Ascending aorta (tissue), 2 donors: ENCODE measurements at regions not wholly inside any gene's neighbourhood (a gene's known extent, or its start where the extent isn't known, plus 50 kb on each side); places are given as distances from the start of the nearest gene placed in this dataset.

ENCODE experiments used
- DNase-seq, 2 donors: peaks; one replicate each; pipeline ENCODE4 v3.0.0-alpha.2; 2019; ENCODE audit warnings: low spot score in 2 of 2
- H3K27ac ChIP-seq, 2 donors: fragments of 200-600 bp; sonication (generic); one replicate each; pipeline ENCODE4 v1.5.1; 2016 to 2017; ENCODE audit warnings: mild to moderate bottlenecking in 1 of 2
- H3K27me3 ChIP-seq: fragments of 200-600 bp; sonication (generic); one replicate; pipeline ENCODE4 v1.5.1; 2017
- H3K36me3 ChIP-seq, 2 donors: fragments of 200-600 bp; sonication (generic); one replicate each; pipeline ENCODE4 v1.5.1; 2016
- H3K4me1 ChIP-seq, 2 donors: fragments of 200-600 bp; sonication (generic); one replicate each; pipeline ENCODE4 v1.5.1; 2016 to 2017; ENCODE audit warnings: mild to moderate bottlenecking in 1 of 2
- H3K4me3 ChIP-seq, 2 donors: fragments of 200-600 bp; sonication (generic); one replicate each; pipeline ENCODE4 v1.5.1; 2016 to 2017; ENCODE audit warnings: mild to moderate bottlenecking in 1 of 2
- H3K9me3 ChIP-seq, 2 donors: fragments of 200-600 bp; sonication (generic); one replicate each; pipeline ENCODE4 v1.5.1; 2016
- CTCF ChIP-seq, 3 experiments: fragments of 200-600 bp in 2 of 3; fragments of 450-650 bp in 1 of 3; sonication (generic) in 2 of 3; IDR thresholded peaks; one replicate each; pipeline ENCODE4 v1.5.1; 2016 to 2019; ENCODE audit warnings: antibody characterized with exemption in 3 of 3, mild to moderate bottlenecking in 1 of 3, moderate library complexity in 1 of 3
- intact Hi-C: fragments of 100-400 bp; cut with DNase I; formaldehyde crosslinking; loops from one replicate; pipeline ENCODE4 v1.15.1; 2023

GRCh38 chr3:64813326-64813725 is 125.5 kb upstream of the ADAMTS9 start:
- no peaks in the 10 kb centered on the region for H3K27me3 ChIP-seq
- intact Hi-C loops: no loop called here
- no peak for DNase-seq
- no peak overlapping the region for H3K27ac ChIP-seq
- H3K9me3 ChIP-seq: no peaks in the 10 kb centered on the region
- TF ChIP-seq CTCF (IDR thresholded peaks at IDR 0.05): no peak
- peaks cover 0 to 12% of the 10 kb centered on the region in 2 donors for H3K36me3 ChIP-seq
- H3K4me1 ChIP-seq: peaks cover 5 to 18% of the 10 kb centered on the region in 2 donors
- no peak overlapping the region for H3K4me3 ChIP-seq

- Histone ChIP-seq H3K27ac (no peak overlapping the region), H3K4me1 (peaks cover 0 to 6% of the 10 kb centered on the region in 2 donors), H3K4me3 (no peak overlapping the region), H3K27me3 (no peaks in the 10 kb centered on the region), H3K36me3 (peaks cover 4 to 12% of the 10 kb centered on the region in 2 donors), H3K9me3 (no peaks in the 10 kb centered on the region)
- TF ChIP-seq CTCF (IDR thresholded peaks at IDR 0.05): no peak
- no peak for DNase-seq
- intact Hi-C loops: no loop called here
Observed at GRCh38 chr3:64809086-64809485, 121.3 kb upstream of the ADAMTS9 start.

GRCh38 chr3:64808061-64808460 is 120.3 kb upstream of the ADAMTS9 start:
- peaks cover 4 to 12% of the 10 kb centered on the region in 2 donors for H3K36me3 ChIP-seq
- no peaks in the 10 kb centered on the region for H3K9me3 ChIP-seq
- H3K4me1 ChIP-seq: peaks cover 0 to 4% of the 10 kb centered on the region in 2 donors
- intact Hi-C loops: no loop called here
- no peak overlapping the region for H3K4me3 ChIP-seq
- DNase-seq: no peak
- TF ChIP-seq CTCF (IDR thresholded peaks at IDR 0.05): no peak
- H3K27me3 ChIP-seq: no peaks in the 10 kb centered on the region
- no peak overlapping the region for H3K27ac ChIP-seq

- Histone ChIP-seq H3K27me3 (no peaks in the 10 kb centered on the region), H3K27ac (no peak overlapping the region), H3K4me3 (no peak overlapping the region), H3K36me3 (peaks cover 4 to 14% of the 10 kb centered on the region in 2 donors), H3K9me3 (no peaks in the 10 kb centered on the region), H3K4me1 (peaks cover 0 to 4% of the 10 kb centered on the region in 2 donors)
- intact Hi-C loops: no loop called here
- no peak for DNase-seq
- no peak for TF ChIP-seq CTCF (IDR thresholded peaks at IDR 0.05)
Observed at GRCh38 chr3:64806668-64807605, 119.1 kb upstream of the ADAMTS9 start.

- Histone ChIP-seq H3K4me1 (peaks cover 0 to 4% of the 10 kb centered on the region in 2 donors), H3K36me3 (peaks cover 8 to 16% of the 10 kb centered on the region in 2 donors), H3K4me3 (no peak overlapping the region), H3K9me3 (no peaks in the 10 kb centered on the region), H3K27me3 (no peaks in the 10 kb centered on the region), H3K27ac (no peak overlapping the region)
- intact Hi-C loops: no loop called here
- DNase-seq: no peak
- no peak for TF ChIP-seq CTCF (IDR thresholded peaks at IDR 0.05)
Observed at GRCh38 chr3:64805978-64806377, 118.2 kb upstream of the ADAMTS9 start.
